ENCODE measurements at regions not wholly inside any gene's neighbourhood (a gene's known extent, or its start where the extent isn't known, plus 50 kb on each side); places are given as distances from the start of the nearest gene placed in this dataset.
A peak's percentile ranks its signal among the peaks of the same experiment; 100 is the strongest.

GRCh38 chr3:84439476-84439875 is 519.3 kb upstream of the CADM2 start:
- DNase-seq, result no peak

GRCh38 chr3:84440291-84440690 is 518.5 kb upstream of the CADM2 start:
- no peak for DNase-seq

GRCh38 chr3:84442533-84442932 is 516.3 kb upstream of the CADM2 start:
- DNase-seq, result no peak

- no peak for DNase-seq
These were observed 513.9 kb upstream of the CADM2 start for GRCh38 chr3:84444726-84445521.

GRCh38 chr3:84487296-84487695 is 471.5 kb upstream of the CADM2 start:
- DNase-seq, result no peak

- DNase-seq, result no peak
These were observed 454.0 kb upstream of the CADM2 start for GRCh38 chr3:84504761-84505160.

GRCh38 chr3:84510007-84510406 is 448.8 kb upstream of the CADM2 start:
- DNase-seq, result no peak

GRCh38 chr3:84522893-84523292 is 435.9 kb upstream of the CADM2 start:
- no peak for DNase-seq

GRCh38 chr3:84536916-84537315 is 421.9 kb upstream of the CADM2 start:
- no peak for DNase-seq

- no peak for DNase-seq
These were observed 420.2 kb upstream of the CADM2 start for GRCh38 chr3:84538597-84538996.

- DNase-seq, result no peak
These were observed 411.6 kb upstream of the CADM2 start for GRCh38 chr3:84547207-84547606.

- no peak for DNase-seq
These were observed 410.5 kb upstream of the CADM2 start for GRCh38 chr3:84547971-84548970.

- no peak for DNase-seq
These were observed 403.2 kb upstream of the CADM2 start for GRCh38 chr3:84555629-84556028.

GRCh38 chr3:84566256-84566655 is 392.5 kb upstream of the CADM2 start:
- DNase-seq, result no peak

GRCh38 chr3:84567796-84568195 is 391.0 kb upstream of the CADM2 start:
- no peak for DNase-seq

- DNase-seq, result no peak
These were observed 384.8 kb upstream of the CADM2 start for GRCh38 chr3:84573962-84574361.

- DNase-seq, result no peak
These were observed 372.4 kb upstream of the CADM2 start for GRCh38 chr3:84586427-84586826.

- no peak for DNase-seq
These were observed 358.0 kb upstream of the CADM2 start for GRCh38 chr3:84600703-84601225.

- DNase-seq, result peak; percentile 0
These were observed 357.5 kb upstream of the CADM2 start for GRCh38 chr3:84601303-84601702.

- DNase-seq, result no peak
These were observed 337.0 kb upstream of the CADM2 start for GRCh38 chr3:84621823-84622222.

- no peak for DNase-seq
These were observed 324.1 kb upstream of the CADM2 start for GRCh38 chr3:84634668-84635067.

GRCh38 chr3:84637272-84637671 is 321.5 kb upstream of the CADM2 start:
- DNase-seq, result no peak

- no peak for DNase-seq
These were observed 292.3 kb upstream of the CADM2 start for GRCh38 chr3:84666468-84666867.

GRCh38 chr3:84679211-84679610 is 279.6 kb upstream of the CADM2 start:
- no peak for DNase-seq

All from NCI-H187 treated with DMSO at 0.1 percent for 48 hours (cell line).